Gastrocnemius medialis (tissue), 4 donors: ENCODE measurements at regions not wholly inside any gene's neighbourhood (a gene's known extent, or its start where the extent isn't known, plus 50 kb on each side); places are given as distances from the start of the nearest gene placed in this dataset.

Experiments used
- CTCF ChIP-seq, 5 experiments: fragments of 450-650 bp in 3 of 5; fragments of 200-600 bp in 2 of 5; sonication (generic) in 2 of 5; IDR thresholded peaks in 4 of 5; conservative IDR thresholded peaks in 1 of 5; 1 replicate in 4 of 5; 2 replicates in 1 of 5; pipeline ENCODE4 v1.5.1; 2016 to 2019; ENCODE audit warnings: antibody characterized with exemption in 5 of 5, mild to moderate bottlenecking in 3 of 5, moderate library complexity in 3 of 5
- POLR2A ChIP-seq, 2 donors: fragments of 450-650 bp; IDR thresholded peaks; one replicate each; pipeline ENCODE4 v1.6.1; 2017; ENCODE audit warnings: antibody characterized with exemption in 2 of 2, mild to moderate bottlenecking in 2 of 2, moderate library complexity in 2 of 2

DNA sequence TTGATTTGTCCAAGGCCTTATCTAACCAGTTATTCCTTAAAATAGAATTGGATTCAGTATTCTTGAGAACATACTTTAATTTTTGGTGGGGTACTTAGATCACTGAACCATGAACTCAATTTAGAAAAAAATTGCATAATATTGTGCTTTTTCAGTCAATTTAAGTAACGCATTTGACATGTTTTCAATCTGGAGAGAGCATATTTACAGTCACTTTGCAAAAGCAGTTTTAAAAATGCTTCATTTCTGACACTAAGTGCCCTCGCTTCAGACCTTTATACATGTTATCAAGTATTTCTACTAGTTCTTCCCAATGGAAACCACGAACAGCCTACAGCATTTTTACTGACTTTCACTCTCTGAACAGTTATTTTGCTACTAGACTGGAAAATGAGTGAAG is 257.1 kb upstream of the NDST4 start:
- TF ChIP-seq CTCF (IDR thresholded peaks at IDR 0.05 in 4 of 5, conservative IDR thresholded peaks at IDR 0.05 in 1 of 5) (no peak), POLR2A (IDR thresholded peaks at IDR 0.05) (no peak)
